ENCODE measurements at regions not wholly inside any gene's neighbourhood (a gene's known extent, or its start where the extent isn't known, plus 50 kb on each side); places are given as distances from the start of the nearest gene placed in this dataset.

- TF ChIP-seq CHD7 (IDR thresholded peaks at IDR 0.05; ENCODE audit: insufficient replicate concordance, low read length) (no peak), USF2 (IDR thresholded peaks at IDR 0.05; ENCODE audit: low read length) (no peak), KDM5A (IDR thresholded peaks at IDR 0.05; ENCODE audit: low read length) (no peak), POLR2AphosphoS5 (IDR thresholded peaks at IDR 0.05; ENCODE audit: low read depth, low read length) (no peak), POLR2A (IDR thresholded peaks at IDR 0.05; ENCODE audit: control extremely low read depth in 1 of 2, low read depth in 2 of 2, low read length in 2 of 2) (no peak), KDM4A (IDR thresholded peaks at IDR 0.05; ENCODE audit: low read depth, low read length, severe bottlenecking) (no peak), NRF1 (IDR thresholded peaks at IDR 0.05; ENCODE audit: low read depth, low read length) (no peak), TAF7 (optimal IDR thresholded peaks at IDR 0.05; ENCODE audit: borderline replicate concordance, low read depth, low read length) (no peak), TAF1 (IDR thresholded peaks at IDR 0.05; ENCODE audit: low read depth, low read length) (no peak), SIN3A (conservative IDR thresholded peaks at IDR 0.05 in 1 of 2, IDR thresholded peaks at IDR 0.05 in 1 of 2; ENCODE audit: low read depth in 1 of 2, low read length in 2 of 2) (no peak), CTBP2 (IDR thresholded peaks at IDR 0.05; ENCODE audit: borderline replicate concordance, insufficient read depth, insufficient read length, low read length) (no peak), SRF (IDR thresholded peaks at IDR 0.05; ENCODE audit: low read depth, low read length) (no peak)
Measured at GRCh38 chr12:126443977-126444376, 1378.7 kb downstream of the AACS start (continued).
